NT2/D1 (cell line): ENCODE measurements at regions not wholly inside any gene's neighbourhood (a gene's known extent, or its start where the extent isn't known, plus 50 kb on each side); places are given as distances from the start of the nearest gene placed in this dataset.

ENCODE experiments used
- SUZ12 ChIP-seq: IDR thresholded peaks from 2 replicates; pipeline ENCODE4 v1.6.1; 2011; ENCODE audit not compliant: insufficient read length, insufficient read depth; ENCODE audit errors: extremely low read depth
- ZNF274 ChIP-seq: IDR thresholded peaks from 2 replicates; pipeline ENCODE4 v1.6.1; 2011; ENCODE audit warnings: mild to moderate bottlenecking, low read depth, low read length

DNA sequence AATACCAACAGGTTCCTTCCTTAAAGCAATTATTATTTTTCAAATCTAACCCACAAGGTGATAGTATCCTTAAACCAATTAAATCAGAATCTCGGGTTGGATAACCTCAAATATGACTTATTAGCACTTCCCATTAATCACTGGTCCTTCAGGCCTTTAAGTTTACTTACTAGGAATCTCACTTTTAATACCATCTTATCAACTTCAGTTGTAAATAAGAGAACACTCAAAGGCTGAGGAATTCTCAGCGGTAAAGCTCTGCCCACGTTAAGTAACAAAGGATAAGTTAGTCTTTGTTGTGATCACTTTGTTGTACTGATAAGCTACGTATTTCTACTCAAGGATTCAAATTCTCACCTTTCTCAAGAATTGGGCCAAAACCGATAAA is 82.0 kb downstream of the OR2B2 start:
- TF ChIP-seq ZNF274 = no peak
- TF ChIP-seq SUZ12 = no peak
